Tibial artery (tissue), 4 donors: ENCODE measurements at regions not wholly inside any gene's neighbourhood (a gene's known extent, or its start where the extent isn't known, plus 50 kb on each side); places are given as distances from the start of the nearest gene placed in this dataset.
"Not testable (repeated sequence)": the region's sequence is repeated elsewhere in the genome, so short reads cannot be mapped to it uniquely, and the experiment has no call there.

Experiments
- DNase-seq, 2 donors: peaks; one replicate each; pipeline ENCODE4 v3.0.0-alpha.2; 2019
- H3K27ac ChIP-seq, 2 donors: fragments of 200-600 bp; sonication (generic) in 1 of 2; 1 replicate in 1 of 2; 2 replicates in 1 of 2; pipeline ENCODE4 v1.5.1; 2018 to 2019; ENCODE audit warnings: mild to moderate bottlenecking in 1 of 2
- H3K27me3 ChIP-seq, 2 donors: fragments of 200-600 bp; sonication (generic) in 1 of 2; one replicate each; pipeline versions ENCODE4 v1.5.1 to v1.6.0; 2016 to 2019
- H3K36me3 ChIP-seq, 3 donors: fragments of 200-600 bp; sonication (generic) in 2 of 3; one replicate each; pipeline ENCODE4 v1.5.1; 2016 to 2019; ENCODE audit warnings: mild to moderate bottlenecking in 2 of 3
- H3K4me1 ChIP-seq, 4 donors: fragments of 200-600 bp; sonication (generic) in 2 of 4; 1 replicate in 3 of 4; 2 replicates in 1 of 4; pipeline ENCODE4 v1.5.1; 2016 to 2019
- H3K4me3 ChIP-seq, 2 donors: fragments of 200-600 bp; sonication (generic) in 1 of 2; 1 replicate in 1 of 2; 2 replicates in 1 of 2; pipeline ENCODE4 v1.5.1; 2018 to 2019; ENCODE audit warnings: mild to moderate bottlenecking in 2 of 2
- H3K9me3 ChIP-seq, 3 donors: fragments of 200-600 bp; sonication (generic) in 1 of 3; one replicate each; pipeline ENCODE4 v1.5.1; 2016 to 2019
- intact Hi-C: fragments of 100-400 bp; cut with DNase I; formaldehyde crosslinking; loops from one replicate; pipeline ENCODE4 v1.15.0; 2023; ENCODE audit warnings: low total_unique reads
- TF ChIP-seq, protein P1 (sequence below), 2 experiments: fragments of 200-600 bp in 1 of 2; fragments of 450-650 bp in 1 of 2; IDR thresholded peaks; one replicate each; pipeline ENCODE4 v1.5.1; 2017 to 2019; ENCODE audit warnings: antibody characterized with exemption in 2 of 2, mild to moderate bottlenecking in 1 of 2, moderate library complexity in 1 of 2

DNA sequence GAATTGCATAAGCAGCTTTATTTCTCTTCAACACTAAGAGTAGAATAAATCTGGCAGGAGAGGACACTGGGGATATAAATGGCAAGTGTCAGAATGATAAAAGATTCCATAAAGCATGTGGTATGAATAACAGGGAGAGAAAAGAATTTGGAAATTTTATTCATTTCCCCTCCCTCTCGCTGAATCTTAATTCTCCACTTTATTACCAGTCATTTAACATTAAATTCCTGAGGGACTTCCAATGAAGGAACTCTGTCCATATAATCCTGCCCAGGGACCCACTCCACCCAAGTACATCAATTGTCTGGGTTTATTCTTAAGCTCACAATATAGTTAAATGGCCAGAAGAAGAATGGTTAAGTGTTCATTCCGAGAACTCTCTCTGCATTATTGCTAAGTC is 197.7 kb upstream of the MGAT5 start:
- TF ChIP-seq, protein P1, sequence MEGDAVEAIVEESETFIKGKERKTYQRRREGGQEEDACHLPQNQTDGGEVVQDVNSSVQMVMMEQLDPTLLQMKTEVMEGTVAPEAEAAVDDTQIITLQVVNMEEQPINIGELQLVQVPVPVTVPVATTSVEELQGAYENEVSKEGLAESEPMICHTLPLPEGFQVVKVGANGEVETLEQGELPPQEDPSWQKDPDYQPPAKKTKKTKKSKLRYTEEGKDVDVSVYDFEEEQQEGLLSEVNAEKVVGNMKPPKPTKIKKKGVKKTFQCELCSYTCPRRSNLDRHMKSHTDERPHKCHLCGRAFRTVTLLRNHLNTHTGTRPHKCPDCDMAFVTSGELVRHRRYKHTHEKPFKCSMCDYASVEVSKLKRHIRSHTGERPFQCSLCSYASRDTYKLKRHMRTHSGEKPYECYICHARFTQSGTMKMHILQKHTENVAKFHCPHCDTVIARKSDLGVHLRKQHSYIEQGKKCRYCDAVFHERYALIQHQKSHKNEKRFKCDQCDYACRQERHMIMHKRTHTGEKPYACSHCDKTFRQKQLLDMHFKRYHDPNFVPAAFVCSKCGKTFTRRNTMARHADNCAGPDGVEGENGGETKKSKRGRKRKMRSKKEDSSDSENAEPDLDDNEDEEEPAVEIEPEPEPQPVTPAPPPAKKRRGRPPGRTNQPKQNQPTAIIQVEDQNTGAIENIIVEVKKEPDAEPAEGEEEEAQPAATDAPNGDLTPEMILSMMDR (IDR thresholded peaks at IDR 0.05), result no peak
- intact Hi-C loops, result no loop called here
- no peaks in the 10 kb centered on the region for H3K27me3 ChIP-seq

DNA sequence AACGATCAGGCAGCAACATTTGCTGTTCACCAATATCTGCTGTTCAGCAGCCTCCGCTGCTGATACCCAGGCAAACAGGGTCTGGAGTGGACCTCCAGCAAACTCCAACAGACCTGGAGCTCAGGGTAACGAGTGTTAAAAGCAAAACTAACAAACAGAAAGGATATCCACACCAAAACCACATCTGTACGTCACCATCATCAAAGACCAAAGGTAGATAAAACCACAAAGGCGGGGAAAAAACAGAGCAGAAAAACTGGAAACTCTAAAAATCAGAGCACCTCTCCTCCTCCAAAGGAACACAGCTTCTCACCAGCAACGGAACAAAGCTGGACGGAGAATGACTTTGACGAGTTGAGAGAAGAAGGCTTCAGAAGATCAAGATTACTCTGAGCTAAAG is 192.8 kb upstream of the MGAT5 start:
- H3K9me3 ChIP-seq, H3K27ac ChIP-seq, H3K4me3 ChIP-seq, intact Hi-C loops, H3K27me3 ChIP-seq, DNase-seq, H3K36me3 ChIP-seq, H3K4me1 ChIP-seq: not testable (repeated sequence)

More for the DNA sequence above, 197.7 kb upstream of the MGAT5 start:
- Histone ChIP-seq H3K36me3 (no peaks in the 10 kb centered on the region), H3K27ac (no peak overlapping the region), H3K4me3 (no peak overlapping the region), H3K4me1 (no peaks in the 10 kb centered on the region), H3K9me3 (peaks cover 0 to 4% (median 0%) of the 10 kb centered on the region in 3 donors)
- no peak for DNase-seq

DNA sequence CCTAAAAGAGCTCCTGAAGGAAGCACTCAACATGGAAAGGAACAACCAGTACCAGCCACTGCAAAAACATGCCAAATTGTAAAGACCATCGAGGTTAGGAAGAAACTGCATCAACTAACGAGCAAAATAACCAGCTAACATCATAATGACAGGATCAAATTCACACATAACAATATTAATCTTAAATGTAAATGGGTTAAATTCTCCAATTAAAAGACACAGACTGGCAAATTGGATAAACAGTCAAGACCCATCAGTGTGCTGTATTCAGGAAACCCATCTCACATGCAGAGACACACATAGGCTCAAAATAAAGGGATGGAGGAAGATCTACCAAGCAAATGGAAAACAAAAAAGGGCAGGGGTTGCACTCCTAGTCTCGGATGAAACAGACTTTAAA is 191.6 kb upstream of the MGAT5 start:
- H3K27me3 ChIP-seq, intact Hi-C loops, DNase-seq, H3K4me3 ChIP-seq, H3K27ac ChIP-seq, H3K36me3 ChIP-seq, H3K4me1 ChIP-seq, H3K9me3 ChIP-seq: not testable (repeated sequence)

DNA sequence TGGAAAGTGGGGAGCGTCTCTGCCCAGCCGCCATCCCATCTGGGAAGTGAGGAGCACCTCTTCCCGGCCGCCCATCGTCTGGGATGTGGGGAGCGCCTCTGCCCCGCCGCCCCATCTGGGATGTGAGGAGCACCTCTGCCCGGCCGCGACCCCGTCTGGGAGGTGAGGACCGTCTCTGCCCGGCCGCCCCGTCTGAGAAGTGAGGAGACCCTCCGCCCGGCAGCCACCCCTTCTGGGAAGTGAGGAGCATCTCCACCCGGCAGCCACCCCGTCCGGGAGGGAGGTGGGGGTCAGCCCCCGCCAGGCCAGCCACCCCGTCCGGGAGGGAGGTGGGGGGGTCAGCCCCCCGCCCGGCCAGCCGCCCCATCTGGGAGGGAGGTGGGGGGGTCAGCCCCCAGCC is 190.0 kb upstream of the MGAT5 start:
- DNase-seq, H3K27ac ChIP-seq, H3K36me3 ChIP-seq, H3K9me3 ChIP-seq, H3K4me3 ChIP-seq, H3K4me1 ChIP-seq, H3K27me3 ChIP-seq, intact Hi-C loops: not testable (repeated sequence)

DNA sequence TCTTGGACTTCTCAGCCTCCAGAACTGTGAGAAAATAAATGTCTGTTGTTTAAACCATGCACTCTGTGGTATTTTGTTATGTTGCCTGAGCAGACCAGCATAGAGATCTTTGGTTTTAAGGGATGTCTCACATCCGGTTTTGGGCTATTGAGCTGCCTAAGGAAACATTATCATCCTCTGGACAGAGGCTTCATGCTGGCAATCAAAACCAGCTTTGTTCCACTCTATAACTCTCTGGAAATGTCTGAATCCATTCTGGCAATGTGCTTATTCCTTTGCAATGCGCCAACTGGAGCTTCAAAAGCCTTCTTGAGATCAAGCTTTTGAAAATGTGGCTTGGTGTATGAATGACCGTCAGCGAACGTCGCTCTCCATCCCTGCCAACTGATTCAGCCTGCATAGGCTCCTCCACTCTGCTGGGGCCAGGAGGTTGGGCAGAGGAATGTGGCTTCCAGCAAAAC is 183.6 kb upstream of the MGAT5 start:
- Histone ChIP-seq H3K9me3 (no peaks in the 10 kb centered on the region), H3K4me1 (peaks cover 0 to 18% (median 4%) of the 10 kb centered on the region in 4 donors), H3K27ac (no peak overlapping the region), H3K4me3 (no peak overlapping the region), H3K27me3 (no peaks in the 10 kb centered on the region), H3K36me3 (no peaks in the 10 kb centered on the region)
- DNase-seq, result no peak
- intact Hi-C loops, result no loop called here
- TF ChIP-seq, protein P1 (IDR thresholded peaks at IDR 0.05), result no peak

DNA sequence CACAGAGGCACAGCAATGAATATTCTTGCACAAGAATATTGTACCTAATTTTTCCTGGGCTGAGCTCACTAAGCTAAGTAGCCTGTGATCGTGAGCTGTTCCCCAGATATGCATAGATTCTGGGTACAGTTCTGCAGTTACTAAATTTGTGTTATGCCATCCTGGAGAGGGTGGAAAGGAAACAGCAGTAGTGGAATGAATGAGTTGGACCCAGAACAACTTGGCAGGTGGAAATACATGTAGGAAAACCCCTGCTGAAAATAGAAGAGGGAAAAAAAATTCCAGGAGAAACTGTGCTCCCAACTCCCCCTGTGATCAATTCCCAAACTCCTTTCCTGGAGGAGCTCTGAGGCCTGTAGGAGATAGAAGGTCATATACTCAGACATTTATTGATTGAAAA is 181.5 kb upstream of the MGAT5 start:
- no peaks in the 10 kb centered on the region for H3K27me3 ChIP-seq
- DNase-seq, result no peak
- H3K4me3 ChIP-seq, result no peak overlapping the region
- TF ChIP-seq, protein P1 (IDR thresholded peaks at IDR 0.05), result no peak
- H3K9me3 ChIP-seq, result no peaks in the 10 kb centered on the region
- intact Hi-C loops, result no loop called here
- peaks cover 0 to 18% (median 4%) of the 10 kb centered on the region in 4 donors for H3K4me1 ChIP-seq
- no peak overlapping the region for H3K27ac ChIP-seq
- no peaks in the 10 kb centered on the region for H3K36me3 ChIP-seq

DNA sequence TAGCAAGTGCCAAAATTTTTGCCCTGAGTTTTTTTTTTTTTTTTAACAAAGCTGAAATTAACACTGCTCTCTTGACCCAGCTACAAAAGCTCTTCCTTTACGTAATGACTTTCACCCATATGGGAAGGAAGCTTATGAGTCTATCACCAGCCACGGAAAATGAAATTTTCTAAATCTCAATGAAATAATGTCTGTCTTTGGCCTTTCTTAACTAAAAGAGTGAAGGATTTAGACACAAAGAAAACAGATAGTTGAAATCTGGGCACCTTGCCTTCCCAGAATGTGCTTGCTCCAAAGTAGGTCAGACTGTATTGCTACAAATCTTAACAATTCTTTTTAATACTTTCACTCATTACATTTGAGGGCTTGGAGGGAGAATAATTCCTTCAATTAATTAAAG is 180.8 kb upstream of the MGAT5 start:
- intact Hi-C loops, result no loop called here
- H3K4me3 ChIP-seq, result no peak overlapping the region
- H3K9me3 ChIP-seq, result no peaks in the 10 kb centered on the region
- no peaks in the 10 kb centered on the region for H3K36me3 ChIP-seq
- peaks cover 0 to 18% (median 4%) of the 10 kb centered on the region in 4 donors for H3K4me1 ChIP-seq
- peak overlapping the region in 1 of 2 donors; percentile 11 for H3K27ac ChIP-seq
- DNase-seq, result no peak
- TF ChIP-seq, protein P1 (IDR thresholded peaks at IDR 0.05), result no peak
- no peaks in the 10 kb centered on the region for H3K27me3 ChIP-seq
